ENCODE measurements at regions not wholly inside any gene's neighbourhood (a gene's known extent, or its start where the extent isn't known, plus 50 kb on each side); places are given as distances from the start of the nearest gene placed in this dataset.

- no peak for FAIRE-seq
Observed at GRCh38 chr2:12170121-12170520, 423.7 kb downstream of the LPIN1 start.

GRCh38 chr2:12173271-12173942 lies 427.0 kb downstream of the LPIN1 start:
- FAIRE-seq (no peak), DNase-seq (ENCODE audit: insufficient read length) (no peak)
- TF ChIP-seq POLR2AphosphoS5 (IDR thresholded peaks at IDR 0.05; ENCODE audit: low read depth, low read length) (no peak), TAF1 (IDR thresholded peaks at IDR 0.05; ENCODE audit: borderline replicate concordance, low read depth, low read length) (no peak), POLR2A (IDR thresholded peaks at IDR 0.05; ENCODE audit: low read depth, low read length) (no peak)

More at GRCh38 chr2:12170121-12170520, 423.7 kb downstream of the LPIN1 start:
- DNase-seq (ENCODE audit: insufficient read length), result no peak
- TF ChIP-seq TAF1 (IDR thresholded peaks at IDR 0.05; ENCODE audit: borderline replicate concordance, low read depth, low read length), result no peak
- TF ChIP-seq POLR2A (IDR thresholded peaks at IDR 0.05; ENCODE audit: low read depth, low read length), result no peak
- TF ChIP-seq POLR2AphosphoS5 (IDR thresholded peaks at IDR 0.05; ENCODE audit: low read depth, low read length), result no peak

GRCh38 chr2:12173943-12174340 lies 427.5 kb downstream of the LPIN1 start:
- FAIRE-seq (no peak), DNase-seq (ENCODE audit: insufficient read length) (no peak)
- no peak for TF ChIP-seq POLR2AphosphoS5 (IDR thresholded peaks at IDR 0.05; ENCODE audit: low read depth, low read length)
- TF ChIP-seq TAF1 (IDR thresholded peaks at IDR 0.05; ENCODE audit: borderline replicate concordance, low read depth, low read length), result no peak
- TF ChIP-seq POLR2A (IDR thresholded peaks at IDR 0.05; ENCODE audit: low read depth, low read length), result no peak

GRCh38 chr2:12175323-12175722 lies 428.9 kb downstream of the LPIN1 start:
- no peak for DNase-seq (ENCODE audit: insufficient read length)
- no peak for FAIRE-seq
- TF ChIP-seq POLR2A (IDR thresholded peaks at IDR 0.05; ENCODE audit: low read depth, low read length), result no peak
- no peak for TF ChIP-seq TAF1 (IDR thresholded peaks at IDR 0.05; ENCODE audit: borderline replicate concordance, low read depth, low read length)

GRCh38 chr2:12176623-12177454 lies 430.4 kb downstream of the LPIN1 start:
- peak; percentile 70 for FAIRE-seq
- TF ChIP-seq POLR2A (IDR thresholded peaks at IDR 0.05; ENCODE audit: low read depth, low read length), result no peak
- TF ChIP-seq POLR2AphosphoS5 (IDR thresholded peaks at IDR 0.05; ENCODE audit: low read depth, low read length), result no peak
- TF ChIP-seq TAF1 (IDR thresholded peaks at IDR 0.05; ENCODE audit: borderline replicate concordance, low read depth, low read length), result no peak
- DNase-seq (ENCODE audit: insufficient read length), result peak; percentile 34

- no peak for TF ChIP-seq POLR2A (IDR thresholded peaks at IDR 0.05; ENCODE audit: low read depth, low read length)
- TF ChIP-seq POLR2AphosphoS5 (IDR thresholded peaks at IDR 0.05; ENCODE audit: low read depth, low read length), result no peak
- TF ChIP-seq TAF1 (IDR thresholded peaks at IDR 0.05; ENCODE audit: borderline replicate concordance, low read depth, low read length), result no peak
- DNase-seq (ENCODE audit: insufficient read length) (no peak), FAIRE-seq (peak; percentile 51)
Observed at GRCh38 chr2:12177455-12178288, 431.2 kb downstream of the LPIN1 start.

GRCh38 chr2:12178289-12179080 lies 432.1 kb downstream of the LPIN1 start:
- TF ChIP-seq POLR2AphosphoS5 (IDR thresholded peaks at IDR 0.05; ENCODE audit: low read depth, low read length), result no peak
- no peak for DNase-seq (ENCODE audit: insufficient read length)
- FAIRE-seq, result peak; percentile 46

GRCh38 chr2:12180031-12180430 lies 433.6 kb downstream of the LPIN1 start:
- TF ChIP-seq TAF1 (IDR thresholded peaks at IDR 0.05; ENCODE audit: borderline replicate concordance, low read depth, low read length) (no peak), POLR2AphosphoS5 (IDR thresholded peaks at IDR 0.05; ENCODE audit: low read depth, low read length) (no peak), POLR2A (IDR thresholded peaks at IDR 0.05; ENCODE audit: low read depth, low read length) (no peak)
- no peak for DNase-seq (ENCODE audit: insufficient read length)
- FAIRE-seq, result no peak

GRCh38 chr2:12183032-12183645 lies 436.7 kb downstream of the LPIN1 start:
- DNase-seq (ENCODE audit: insufficient read length) (no peak), FAIRE-seq (no peak)
- no peak for TF ChIP-seq POLR2A (IDR thresholded peaks at IDR 0.05; ENCODE audit: low read depth, low read length)
- no peak for TF ChIP-seq TAF1 (IDR thresholded peaks at IDR 0.05; ENCODE audit: borderline replicate concordance, low read depth, low read length)
- TF ChIP-seq POLR2AphosphoS5 (IDR thresholded peaks at IDR 0.05; ENCODE audit: low read depth, low read length), result no peak

GRCh38 chr2:12192762-12193161 lies 446.3 kb downstream of the LPIN1 start:
- FAIRE-seq (no peak), DNase-seq (ENCODE audit: insufficient read length) (no peak)
- TF ChIP-seq POLR2AphosphoS5 (IDR thresholded peaks at IDR 0.05; ENCODE audit: low read depth, low read length) (no peak), POLR2A (IDR thresholded peaks at IDR 0.05; ENCODE audit: low read depth, low read length) (no peak), TAF1 (IDR thresholded peaks at IDR 0.05; ENCODE audit: borderline replicate concordance, low read depth, low read length) (no peak)
